NCI-H226 (cell line): ENCODE measurements at regions not wholly inside any gene's neighbourhood (a gene's known extent, or its start where the extent isn't known, plus 50 kb on each side); places are given as distances from the start of the nearest gene placed in this dataset.

Experiments used
- DNase-seq: peaks from one replicate; pipeline ENCODE4 v3.0.0-alpha.2; 2015

DNA sequence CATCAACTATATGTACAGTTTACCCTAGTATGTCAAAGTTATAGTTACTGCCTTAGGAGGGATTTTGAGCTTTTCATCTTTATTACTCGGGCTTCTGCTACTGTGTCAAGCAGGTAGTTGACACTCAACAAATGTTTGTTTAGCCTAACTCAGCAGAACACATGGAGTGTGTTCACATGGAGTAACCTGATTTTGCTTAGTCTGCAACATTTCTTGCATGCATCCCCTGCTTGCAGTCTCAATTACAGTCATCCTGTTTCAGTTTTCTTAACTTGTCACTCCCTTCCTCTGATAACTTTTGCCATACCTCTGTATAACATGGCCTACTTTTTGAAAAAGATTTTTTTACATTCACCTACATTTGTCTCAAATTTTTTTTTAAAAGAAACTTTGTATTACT, 135.5 kb downstream of the NMUR2 start:
- DNase-seq = no peak

DNA sequence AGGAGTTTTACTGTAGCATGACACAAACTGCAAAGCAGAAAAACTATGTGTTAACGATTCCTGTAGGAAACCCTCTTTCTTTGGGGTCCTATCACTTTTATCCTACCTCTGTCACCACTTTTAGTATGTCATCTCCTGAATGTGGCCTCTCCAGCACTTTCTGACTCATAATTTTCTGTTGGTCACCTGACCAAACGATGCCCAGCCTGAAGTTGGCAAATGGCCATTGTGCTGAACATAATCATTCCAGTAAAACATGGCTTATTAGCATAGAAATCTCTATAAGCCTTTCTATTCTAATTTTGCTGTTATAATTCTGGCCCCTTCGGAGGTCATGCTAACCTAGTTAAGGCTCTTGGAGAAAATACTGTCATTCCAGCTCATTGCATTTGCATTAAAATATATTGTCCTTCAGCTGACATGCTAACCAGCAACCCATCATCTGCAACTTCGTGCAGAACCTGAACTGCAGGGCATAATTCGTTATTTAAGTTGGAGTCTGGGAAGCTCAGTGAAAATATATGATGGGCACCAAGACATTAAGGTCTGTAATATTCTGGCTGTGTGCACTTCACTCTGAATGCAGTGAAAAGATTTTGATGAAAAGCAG, 140.3 kb downstream of the NMUR2 start:
- DNase-seq = no peak

DNA sequence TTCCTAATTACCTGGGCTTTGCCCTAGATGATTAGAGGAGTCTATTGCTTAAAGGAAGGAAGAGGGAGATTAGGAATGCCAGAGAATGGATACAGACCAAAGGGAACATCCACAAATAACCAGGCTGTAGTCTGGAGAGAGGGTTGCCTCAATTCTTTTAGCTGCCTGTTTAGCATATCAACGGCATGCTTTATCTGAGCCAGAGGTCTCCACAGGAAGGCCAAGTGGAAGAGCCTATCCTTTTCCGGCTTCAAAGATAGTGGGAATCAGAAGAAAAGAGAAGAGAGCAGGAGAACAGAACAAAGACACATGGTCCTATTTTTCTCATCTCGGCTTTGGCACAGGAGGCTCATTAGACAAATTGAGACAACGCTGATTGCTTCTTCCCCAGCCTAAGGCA, 142.4 kb downstream of the NMUR2 start:
- no peak for DNase-seq

DNA sequence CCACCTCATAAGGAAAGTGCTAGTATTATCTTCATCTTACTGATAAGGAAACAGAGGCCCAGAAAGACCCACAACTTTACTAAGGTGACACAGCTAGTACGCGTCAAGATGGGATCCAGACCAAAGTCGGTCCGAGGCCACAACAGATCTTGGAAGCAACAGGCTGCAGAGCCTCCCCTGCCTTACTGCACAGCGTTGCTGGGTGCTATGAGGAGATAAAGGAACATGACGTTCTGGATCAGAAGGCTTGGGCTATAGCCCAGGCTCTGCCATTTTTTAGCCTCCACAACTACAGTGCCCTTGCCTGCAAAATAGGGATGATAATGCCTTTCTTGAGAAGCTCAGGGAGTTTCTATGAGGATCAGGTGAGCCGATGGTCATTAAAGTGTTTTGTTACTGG, 144.1 kb downstream of the NMUR2 start:
- DNase-seq = no peak

DNA sequence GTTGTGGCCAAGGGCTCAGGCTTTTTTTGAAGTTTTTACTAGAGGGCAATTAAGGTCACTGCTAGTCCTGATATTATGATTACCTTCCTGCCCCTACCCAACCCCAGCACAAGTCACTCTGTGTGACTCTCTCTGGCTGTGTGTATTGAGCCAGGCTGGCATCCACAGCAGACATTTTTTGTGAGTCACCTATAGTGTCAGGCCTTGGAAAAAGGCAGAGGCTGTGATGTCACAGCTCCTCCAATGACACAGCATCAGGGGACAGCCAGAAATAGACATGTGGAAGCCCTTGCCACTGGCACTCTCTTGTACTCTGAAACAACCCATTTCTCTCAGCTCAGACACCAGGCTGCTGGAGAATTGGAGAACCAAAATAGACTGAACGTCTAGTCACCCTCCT, 145.4 kb downstream of the NMUR2 start:
- DNase-seq = no peak

DNA sequence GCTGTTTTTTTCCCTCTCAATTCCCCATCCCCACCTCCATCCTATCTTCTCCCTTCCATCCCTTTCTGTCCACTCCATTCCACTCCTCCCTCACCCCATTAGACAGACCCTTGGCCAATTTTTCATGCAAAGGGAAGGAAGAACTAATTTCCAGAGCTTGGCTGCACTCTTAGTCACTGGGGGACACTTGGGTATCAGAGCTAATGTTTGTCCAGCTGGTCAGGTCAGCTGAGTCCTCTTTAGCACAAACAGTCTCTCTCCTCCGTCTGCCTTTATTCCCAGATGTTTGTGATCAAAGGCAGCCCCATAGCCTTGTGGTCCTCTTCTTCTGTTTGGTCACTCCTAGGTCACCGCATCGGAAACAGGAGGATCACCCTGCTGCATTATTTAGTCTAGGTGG, 148.5 kb downstream of the NMUR2 start:
- DNase-seq = no peak

DNA sequence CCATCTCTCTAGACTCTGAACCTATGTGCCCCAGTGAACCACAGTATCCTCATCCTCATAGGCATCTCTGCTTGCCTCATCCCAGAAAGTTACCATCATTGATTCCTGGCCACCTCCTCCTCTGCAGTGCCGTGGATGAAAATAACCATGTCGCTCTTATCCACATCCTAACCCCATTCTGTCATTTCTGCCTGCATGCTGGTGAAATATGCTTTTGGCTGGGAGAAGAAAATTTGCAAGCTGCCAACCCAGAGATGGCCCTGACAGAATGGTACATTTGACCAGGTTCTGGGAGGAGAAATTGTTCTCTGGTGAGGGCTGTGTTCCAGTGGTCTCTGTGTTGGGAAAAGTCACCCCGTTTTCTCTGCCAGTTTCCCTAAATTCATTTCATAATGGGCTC, 149.7 kb downstream of the NMUR2 start:
- no peak for DNase-seq

DNA sequence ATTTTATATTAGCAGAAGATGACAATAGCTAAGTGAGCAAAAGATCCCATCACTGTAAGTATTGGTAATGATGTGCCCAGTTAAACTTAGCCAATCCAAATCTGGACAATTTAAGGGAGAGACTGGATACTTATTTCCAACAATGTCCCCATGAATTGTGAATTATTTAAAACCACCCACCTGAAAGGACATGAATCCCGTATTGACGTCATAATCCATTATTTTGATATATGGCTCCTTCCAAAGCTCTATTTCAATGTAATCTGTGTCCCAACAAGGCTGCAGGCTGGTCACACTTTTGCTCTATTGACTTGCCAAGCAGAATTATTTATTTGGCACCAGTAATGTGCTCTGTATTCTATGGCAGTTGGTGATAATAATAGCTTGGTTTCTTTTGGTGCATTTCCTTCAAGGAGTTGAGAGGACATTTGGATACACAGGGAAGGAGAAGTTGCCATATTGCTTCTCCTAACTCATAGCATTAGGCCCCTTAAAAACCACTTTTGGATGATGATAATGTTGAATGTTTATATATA, 157.2 kb downstream of the NMUR2 start:
- DNase-seq = no peak

DNA sequence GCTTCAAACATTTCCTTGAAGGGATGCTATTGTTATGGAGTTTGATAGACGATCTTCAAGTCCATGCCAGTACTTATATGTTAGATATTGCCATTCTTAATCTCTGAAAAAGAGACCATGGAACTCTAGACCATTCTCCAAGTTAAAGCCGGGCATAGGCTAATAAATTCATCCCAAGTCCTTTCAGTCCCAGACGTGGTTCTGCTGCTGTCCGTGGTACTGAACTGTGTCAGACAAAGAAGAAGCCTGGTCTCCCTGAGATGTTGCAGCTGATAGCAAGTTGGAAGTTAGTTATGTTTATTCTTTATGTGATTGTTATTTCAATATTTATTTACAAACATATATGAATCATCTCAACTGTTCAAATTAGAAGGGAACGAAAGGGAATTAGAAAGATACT, 158.7 kb downstream of the NMUR2 start:
- peak; percentile 7 for DNase-seq

DNA sequence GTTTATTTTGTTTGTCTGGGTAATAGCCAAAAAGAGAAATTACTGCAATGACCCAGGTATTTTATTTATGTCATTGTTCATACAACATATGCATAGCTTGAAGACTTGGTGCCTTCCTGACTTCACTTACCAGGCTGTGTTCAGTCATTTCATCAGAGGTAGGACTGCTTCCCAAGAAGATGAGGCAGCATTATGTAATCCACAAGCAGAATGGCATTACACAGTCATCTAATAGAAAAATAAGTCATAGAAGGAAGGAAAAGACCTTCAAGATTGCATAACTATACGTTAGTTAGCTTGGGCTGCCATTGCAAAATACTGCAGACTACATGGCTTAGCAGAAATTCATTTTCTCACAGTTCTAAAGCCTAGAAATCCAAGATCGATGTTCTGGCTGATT, 167.5 kb downstream of the NMUR2 start:
- DNase-seq = no peak

DNA sequence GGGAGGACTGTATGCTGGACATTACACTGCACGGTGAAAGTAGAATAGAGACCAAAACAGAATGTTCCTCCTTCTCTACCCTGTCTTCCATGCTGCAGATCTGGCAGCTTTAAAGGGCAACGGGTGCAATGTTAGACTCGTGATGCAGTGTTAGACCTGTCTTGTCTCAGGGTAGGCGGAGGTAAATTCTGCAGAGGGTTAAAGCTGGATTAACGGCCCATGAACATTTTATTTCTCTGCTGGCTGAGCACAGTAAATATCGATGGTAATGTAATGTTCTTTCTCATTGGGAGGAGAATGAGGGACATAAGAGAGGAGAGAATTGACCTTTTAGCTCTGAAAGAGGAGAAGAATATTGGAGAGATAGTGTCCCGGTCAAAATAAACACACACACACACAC, 178.9 kb downstream of the NMUR2 start:
- no peak for DNase-seq

DNA sequence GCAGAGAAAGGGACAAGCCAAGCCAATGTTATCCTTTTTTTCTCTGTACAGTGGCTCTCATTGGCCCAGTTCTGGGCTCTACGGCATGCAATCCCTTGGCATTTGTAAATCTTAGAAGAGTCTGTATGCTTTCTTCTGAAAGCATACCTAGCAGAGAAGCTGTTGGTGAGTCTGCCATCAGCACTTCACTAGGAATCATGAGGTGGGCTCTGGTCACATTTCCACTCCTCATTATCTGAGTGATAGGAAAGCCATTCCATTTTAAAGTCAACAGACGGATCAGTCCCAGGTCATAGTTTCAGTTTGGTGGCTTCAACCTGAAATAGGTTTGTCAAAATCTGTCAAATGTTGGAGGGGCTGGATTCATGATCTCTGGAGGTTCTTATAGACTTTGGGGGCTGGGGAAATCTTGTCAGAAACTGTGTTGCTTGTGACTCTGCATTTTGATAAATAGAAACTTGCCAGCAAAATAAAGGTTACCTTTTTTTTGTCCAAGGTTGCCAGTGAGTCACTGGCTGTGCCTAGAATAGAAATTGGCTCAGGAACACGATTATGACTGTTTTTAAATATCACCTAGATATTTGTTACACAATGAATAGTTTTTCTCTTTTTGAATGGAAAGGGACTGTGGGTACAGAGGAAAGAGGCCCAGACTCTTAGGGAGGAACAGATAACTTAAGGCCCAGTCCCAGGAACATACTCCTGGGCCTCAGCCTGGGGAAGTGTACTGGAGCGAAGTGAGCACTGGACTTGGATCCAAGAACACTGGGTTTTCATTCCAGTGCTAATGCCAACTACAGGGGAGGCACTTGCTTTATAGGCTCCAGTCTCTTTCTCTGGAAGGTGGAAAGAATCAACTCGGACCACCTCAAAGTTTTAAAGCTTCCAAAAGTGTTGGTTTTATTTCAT, 183.1 kb downstream of the NMUR2 start:
- DNase-seq = no peak

DNA sequence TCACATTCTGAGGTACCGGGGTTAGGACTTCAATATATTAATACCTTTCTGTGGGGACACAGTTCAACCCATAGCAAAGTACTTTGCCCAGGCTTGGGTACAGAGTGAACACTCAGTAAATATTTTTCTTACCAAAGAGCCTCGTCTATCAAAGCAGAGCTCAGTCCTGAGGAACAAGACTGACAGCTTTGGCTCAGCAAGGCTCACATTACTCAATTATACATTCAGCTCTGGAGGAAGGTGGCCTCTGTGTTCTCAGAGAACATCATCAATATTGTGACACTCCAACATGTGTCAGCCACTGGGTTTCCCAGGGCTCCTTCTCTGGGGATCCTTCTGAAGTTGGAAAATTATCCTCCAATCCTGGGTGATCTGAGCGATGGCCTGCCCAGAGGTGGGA, 186.4 kb downstream of the NMUR2 start:
- no peak for DNase-seq

DNA sequence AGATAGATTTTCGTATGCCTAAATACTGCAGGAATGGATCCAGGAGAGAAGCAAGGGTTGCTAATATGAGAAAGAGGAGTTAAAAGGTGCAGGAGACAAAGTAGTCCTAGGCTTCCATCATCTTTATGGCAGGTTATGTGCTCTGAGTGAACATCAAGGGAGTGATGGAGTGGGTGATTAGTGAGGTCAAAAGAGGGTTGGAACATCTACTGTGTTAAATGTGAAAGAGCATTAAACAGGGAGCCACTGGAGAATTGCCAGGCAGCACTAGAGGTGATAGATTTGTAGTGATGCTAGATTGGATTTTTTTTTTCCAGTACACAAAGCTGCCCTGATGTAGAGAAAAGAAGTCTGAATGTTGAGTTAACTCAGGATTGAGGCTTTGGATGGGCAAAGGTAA, 199.3 kb downstream of the NMUR2 start:
- no peak for DNase-seq

DNA sequence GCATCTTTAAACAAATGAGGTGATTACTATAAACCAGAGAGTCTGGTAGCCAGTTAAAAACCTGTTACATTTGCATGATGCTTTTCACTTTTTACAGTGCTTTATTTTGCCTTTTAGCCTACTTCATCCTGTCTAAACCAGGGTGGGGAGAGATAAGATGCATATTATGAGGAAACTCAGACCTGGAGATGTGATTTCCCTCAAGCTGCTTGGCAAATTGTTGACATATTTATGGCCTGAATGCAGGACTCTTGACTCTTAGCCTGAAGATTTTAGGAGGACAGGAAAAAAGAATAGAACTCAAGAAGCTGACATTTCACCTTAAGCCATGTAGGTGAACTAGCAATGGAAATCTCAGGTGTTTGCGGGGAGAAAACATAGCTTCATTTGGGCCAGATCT, 202.8 kb downstream of the NMUR2 start:
- DNase-seq = no peak

DNA sequence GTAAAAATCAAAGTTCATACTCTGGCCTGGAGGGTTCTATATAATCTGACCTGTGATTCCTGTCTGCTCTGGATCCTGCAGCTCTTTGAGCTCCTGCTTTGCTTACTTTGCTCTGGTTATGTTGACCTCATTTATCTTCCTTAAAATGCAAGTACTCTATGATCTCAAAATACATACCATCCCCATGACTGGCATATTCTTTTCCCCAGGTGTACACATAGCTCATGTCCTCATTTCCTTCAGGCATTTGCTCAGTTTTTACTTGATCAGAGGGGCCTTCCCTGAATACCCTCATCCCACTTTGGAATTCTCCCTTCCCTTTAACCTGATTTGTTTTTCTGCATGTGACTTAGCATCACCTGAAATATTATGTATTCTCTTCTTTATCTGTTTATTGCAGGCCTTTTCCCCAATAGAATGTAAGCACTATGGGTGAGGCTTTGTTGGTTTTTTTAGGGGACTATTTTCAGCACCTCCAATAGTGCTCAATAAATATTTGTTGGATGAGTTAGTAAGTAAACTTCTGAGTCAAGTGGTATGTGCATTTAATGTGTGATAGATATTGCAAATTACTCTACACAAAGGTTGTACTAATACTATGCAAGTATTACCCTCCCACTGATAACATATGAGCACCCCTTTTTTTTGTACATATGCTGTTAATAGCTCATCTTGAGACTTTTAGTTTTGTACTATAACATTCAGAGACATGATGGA, 211.5 kb downstream of the NMUR2 start:
- no peak for DNase-seq

DNA sequence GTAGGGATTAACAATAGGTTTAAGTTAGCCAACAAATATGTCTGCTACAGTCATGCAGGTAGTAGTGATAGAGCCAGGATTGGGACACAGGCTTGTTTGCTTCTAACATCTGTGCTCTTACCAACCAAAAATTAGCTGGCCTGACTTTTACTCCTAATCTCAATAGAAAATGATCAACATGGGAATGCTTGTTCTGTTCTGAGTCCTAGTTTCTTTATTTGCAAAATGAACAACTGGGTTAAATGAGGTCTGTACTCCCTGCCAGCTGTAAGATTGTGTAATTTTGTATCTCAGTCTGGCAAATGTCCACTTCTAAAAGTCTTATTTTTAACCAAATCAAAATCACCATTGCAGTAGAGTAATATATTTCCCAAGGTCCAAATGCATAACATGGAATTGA, 216.8 kb downstream of the NMUR2 start:
- DNase-seq = no peak

DNA sequence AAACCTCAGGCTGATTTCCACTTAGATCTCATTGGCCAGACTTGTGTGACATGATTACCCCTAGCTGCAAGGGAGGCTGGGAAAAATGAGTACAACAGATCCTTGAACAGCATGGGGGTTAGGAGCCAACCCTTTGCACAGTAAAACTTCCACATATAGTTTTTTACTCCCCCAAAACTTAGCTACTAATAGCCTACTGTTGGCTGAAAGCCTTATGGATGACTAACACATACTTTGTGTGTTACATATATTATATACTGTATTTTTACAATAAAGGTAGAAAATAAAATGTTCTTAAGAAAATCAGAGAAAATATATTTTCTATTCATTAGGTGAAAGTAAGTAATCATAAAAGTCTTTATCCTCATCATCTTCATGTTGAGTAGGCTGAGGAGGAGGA, 217.4 kb downstream of the NMUR2 start:
- DNase-seq = no peak

DNA sequence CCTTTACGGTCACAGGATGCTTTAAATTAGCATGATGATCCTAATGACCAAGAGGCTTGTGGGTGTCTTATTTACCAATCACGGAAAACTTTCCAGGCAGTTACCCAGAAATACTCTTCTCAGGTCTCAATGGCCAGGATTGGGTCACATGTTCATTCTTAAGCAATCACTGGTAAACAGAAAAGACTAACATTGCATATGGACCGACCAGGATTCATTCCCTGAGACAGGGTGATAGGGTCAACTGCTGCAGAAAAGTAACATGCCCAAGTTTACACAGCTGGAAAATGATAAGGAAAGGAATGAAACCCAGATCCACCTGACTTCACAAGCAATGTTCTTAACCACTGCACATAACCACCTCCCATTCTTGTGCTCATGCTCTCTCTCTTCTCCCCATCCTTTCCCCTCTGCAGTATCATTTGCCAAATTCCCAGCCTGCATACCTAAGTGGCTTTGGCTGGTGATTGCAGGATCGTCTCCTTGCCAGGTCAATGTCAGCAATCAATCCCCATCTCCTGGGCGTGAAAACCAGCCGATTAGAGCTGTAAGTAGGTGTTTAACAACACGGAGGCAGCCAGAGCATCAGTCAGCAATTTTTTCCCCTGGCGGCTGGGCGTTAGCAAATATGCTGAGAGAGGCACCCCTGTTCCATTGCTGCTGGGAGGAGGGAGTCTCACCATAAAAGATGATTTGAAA, 219.4 kb downstream of the NMUR2 start:
- no peak for DNase-seq

DNA sequence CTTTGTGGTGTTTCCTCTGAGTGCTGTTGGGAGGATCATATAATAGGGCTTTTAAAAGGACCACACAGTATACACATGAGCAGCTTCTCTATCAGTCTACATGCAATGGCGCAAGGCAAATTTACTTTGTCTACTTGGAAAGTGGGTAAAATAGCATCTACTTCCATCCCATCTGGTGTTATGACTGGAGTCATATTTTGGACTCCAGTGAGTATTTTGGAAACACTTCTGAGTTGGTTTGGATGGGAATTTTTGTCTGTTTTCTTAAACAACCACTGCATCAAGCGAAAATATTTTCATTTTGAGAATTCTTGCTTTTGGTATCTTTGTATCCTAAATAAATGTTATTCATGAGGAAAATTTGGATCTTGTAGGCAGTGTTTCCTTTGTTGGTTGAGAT, 220.8 kb downstream of the NMUR2 start:
- DNase-seq = no peak

DNA sequence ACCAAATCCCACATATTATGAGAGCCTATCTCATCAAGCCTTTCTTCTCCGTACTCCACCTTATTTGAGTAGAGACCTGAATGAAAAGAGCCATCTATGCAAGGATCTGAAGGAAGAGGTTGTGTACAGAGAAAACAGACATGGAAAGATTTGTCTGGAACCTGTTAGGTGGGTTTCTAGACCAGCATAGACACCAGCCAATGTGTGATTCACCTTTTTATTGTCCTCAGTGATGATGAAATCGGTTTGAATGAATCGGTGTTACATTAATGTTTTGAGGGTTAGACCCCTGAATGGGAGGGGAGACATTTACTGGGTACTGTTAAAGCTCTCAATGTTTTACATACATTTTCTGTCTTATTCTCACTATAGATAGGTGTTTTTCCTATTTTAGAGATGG, 223.6 kb downstream of the NMUR2 start:
- DNase-seq = no peak

DNA sequence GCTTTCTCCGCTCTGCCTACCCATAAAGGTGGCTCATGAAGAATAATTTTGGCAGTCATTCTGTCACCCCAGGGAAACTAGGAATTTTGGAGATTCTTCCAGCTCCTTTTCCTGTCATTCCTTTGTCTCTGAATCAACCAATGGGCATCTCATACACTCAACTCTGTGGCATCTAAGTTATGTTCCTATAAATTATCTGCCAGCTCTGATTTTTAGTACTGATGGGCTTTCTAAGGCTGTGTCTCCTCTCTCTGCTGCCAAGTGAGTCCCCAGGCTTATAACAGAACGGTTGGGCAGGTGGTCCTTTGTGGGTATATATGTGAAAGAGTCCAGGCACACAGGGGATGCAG, 226.8 kb downstream of the NMUR2 start:
- no peak for DNase-seq

DNA sequence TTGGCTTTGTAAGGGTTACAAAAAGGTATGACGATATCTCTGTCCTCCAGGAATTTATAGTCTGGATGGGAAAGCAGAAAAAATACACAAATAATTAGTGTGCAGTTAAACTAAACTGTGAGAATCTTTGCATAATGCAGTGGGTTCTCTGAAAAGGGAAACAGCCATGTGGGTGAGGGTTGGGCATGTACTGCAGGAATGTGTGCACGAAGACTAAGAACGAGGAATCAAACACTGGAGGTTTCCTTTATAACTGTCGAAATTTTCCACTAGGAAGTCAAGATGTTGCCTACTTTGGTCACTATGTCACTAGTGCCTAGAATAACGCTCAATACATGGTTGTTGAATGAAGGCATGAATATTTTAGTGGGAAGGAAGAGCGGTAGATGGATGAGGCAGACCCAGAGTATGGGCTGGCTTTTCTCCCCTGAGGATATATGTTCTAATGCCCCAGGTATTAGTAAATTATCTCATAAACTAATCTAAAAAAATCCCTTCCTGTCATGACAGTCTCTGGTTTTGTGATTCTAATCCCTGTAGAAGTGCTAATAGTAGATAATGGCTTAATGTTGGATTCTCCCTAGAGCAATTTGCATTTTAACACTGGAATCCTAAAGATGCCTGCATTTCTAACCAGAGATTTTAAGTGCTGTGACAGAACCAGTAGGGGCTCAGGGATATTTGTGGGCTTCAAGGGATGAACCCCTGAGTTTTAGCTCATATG, 227.3 kb downstream of the NMUR2 start:
- no peak for DNase-seq
